Breast epithelium (tissue), 4 donors: ENCODE measurements at regions not wholly inside any gene's neighbourhood (a gene's known extent, or its start where the extent isn't known, plus 50 kb on each side); places are given as distances from the start of the nearest gene placed in this dataset.

Experiments used
- DNase-seq, 2 donors: peaks; one replicate each; pipeline ENCODE4 v3.0.0-alpha.2; 2019; ENCODE audit warnings: low spot score in 2 of 2
- H3K27ac ChIP-seq, 2 donors: fragments of 200-600 bp; sonication (generic) in 1 of 2; one replicate each; pipeline ENCODE4 v1.5.1; 2016 to 2019; ENCODE audit warnings: mild to moderate bottlenecking in 1 of 2
- H3K27me3 ChIP-seq, 2 donors: fragments of 200-600 bp; sonication (generic) in 1 of 2; one replicate each; pipeline versions ENCODE4 v1.5.1 to v1.6.0; 2017 to 2019; ENCODE audit warnings: control low read depth in 1 of 2, mild to moderate bottlenecking in 1 of 2
- H3K36me3 ChIP-seq: fragments of 200-600 bp; one replicate; pipeline ENCODE4 v1.5.1; 2019
- H3K4me1 ChIP-seq, 2 donors: fragments of 200-600 bp; sonication (generic); one replicate each; pipeline ENCODE4 v1.5.1; 2016 to 2019; ENCODE audit warnings: control low read depth in 1 of 2
- H3K4me3 ChIP-seq, 3 donors: fragments of 200-600 bp; sonication (generic); 1 replicate in 2 of 3; 2 replicates in 1 of 3; pipeline ENCODE4 v1.5.1; 2016 to 2019; ENCODE audit warnings: mild to moderate bottlenecking in 3 of 3, moderate library complexity in 2 of 3
- H3K9me3 ChIP-seq, 2 donors: fragments of 200-600 bp; sonication (generic) in 1 of 2; one replicate each; pipeline ENCODE4 v1.5.1; 2016 to 2019; ENCODE audit warnings: control low read depth in 1 of 2
- CTCF ChIP-seq, 3 donors: fragments of 450-650 bp; IDR thresholded peaks; one replicate each; pipeline ENCODE4 v1.5.1; 2016 to 2017; ENCODE audit warnings: antibody characterized with exemption in 3 of 3, mild to moderate bottlenecking in 3 of 3, moderate library complexity in 3 of 3
- POLR2A ChIP-seq: fragments of 450-650 bp; IDR thresholded peaks from one replicate; pipeline ENCODE4 v1.6.1; 2016; ENCODE audit warnings: antibody characterized with exemption, mild to moderate bottlenecking, moderate library complexity
- POLR2AphosphoS5 ChIP-seq, 3 donors: sonication (generic); formaldehyde crosslinking; IDR thresholded peaks; one replicate each; pipeline ENCODE4 v1.6.1; 2017; ENCODE audit warnings: antibody characterized with exemption in 3 of 3
- intact Hi-C: fragments of 100-400 bp; cut with DNase I; formaldehyde crosslinking; loops from one replicate; pipeline ENCODE4 v1.15.1; 2023; ENCODE audit warnings: low total_unique reads

DNA sequence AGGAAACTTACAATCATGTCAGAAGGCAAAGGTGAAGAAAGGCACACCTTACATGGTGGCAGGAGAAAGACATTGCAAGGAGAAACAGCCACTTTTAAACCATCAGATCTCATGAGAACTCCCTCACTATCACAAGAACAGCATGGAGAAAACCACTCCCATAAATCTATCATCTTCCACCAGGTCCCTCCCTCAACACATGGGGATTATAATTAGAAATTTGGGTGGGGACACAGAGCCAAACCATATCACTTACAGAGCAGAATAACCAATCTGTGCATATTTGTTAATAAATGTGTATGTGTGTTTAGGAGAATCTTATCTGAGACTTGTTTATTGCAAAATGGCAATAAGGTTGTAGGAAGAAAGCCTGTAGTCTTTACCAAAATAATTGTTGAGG lies 205.2 kb upstream of the ANO3 start:
- H3K9me3 ChIP-seq = no peaks in the 10 kb centered on the region
- no peaks in the 10 kb centered on the region for H3K4me1 ChIP-seq
- H3K4me3 ChIP-seq = no peak overlapping the region
- intact Hi-C loops = no loop called here
- H3K36me3 ChIP-seq = no peaks in the 10 kb centered on the region
- no peaks in the 10 kb centered on the region for H3K27me3 ChIP-seq
- TF ChIP-seq CTCF (IDR thresholded peaks at IDR 0.05) = no peak
- TF ChIP-seq POLR2AphosphoS5 (IDR thresholded peaks at IDR 0.05) = no peak
- TF ChIP-seq POLR2A = no peak
- no peak overlapping the region for H3K27ac ChIP-seq
- DNase-seq = no peak

GRCh38 chr11:26127336-26127735 lies 204.6 kb upstream of the ANO3 start:
- H3K4me3 ChIP-seq = no peak overlapping the region
- TF ChIP-seq CTCF (IDR thresholded peaks at IDR 0.05) (no peak), POLR2AphosphoS5 (IDR thresholded peaks at IDR 0.05) (no peak), POLR2A (no peak)
- no peak overlapping the region for H3K27ac ChIP-seq
- intact Hi-C loops = no loop called here
- H3K36me3 ChIP-seq = no peaks in the 10 kb centered on the region
- DNase-seq = no peak
- H3K9me3 ChIP-seq = no peaks in the 10 kb centered on the region
- H3K4me1 ChIP-seq = no peaks in the 10 kb centered on the region
- H3K27me3 ChIP-seq = no peaks in the 10 kb centered on the region

- Histone ChIP-seq H3K4me1 (no peaks in the 10 kb centered on the region), H3K9me3 (no peaks in the 10 kb centered on the region), H3K27ac (no peak overlapping the region), H3K4me3 (no peak overlapping the region), H3K36me3 (no peaks in the 10 kb centered on the region), H3K27me3 (no peaks in the 10 kb centered on the region)
- TF ChIP-seq POLR2A (no peak), POLR2AphosphoS5 (IDR thresholded peaks at IDR 0.05) (no peak), CTCF (IDR thresholded peaks at IDR 0.05) (no peak)
- intact Hi-C loops = no loop called here
- DNase-seq = no peak
Observed at GRCh38 chr11:26131406-26131805, 200.5 kb upstream of the ANO3 start.

GRCh38 chr11:26134053-26134452 lies 197.9 kb upstream of the ANO3 start:
- Histone ChIP-seq H3K9me3 (no peaks in the 10 kb centered on the region), H3K4me3 (no peak overlapping the region), H3K36me3 (no peaks in the 10 kb centered on the region), H3K27ac (no peak overlapping the region), H3K4me1 (no peaks in the 10 kb centered on the region), H3K27me3 (no peaks in the 10 kb centered on the region)
- TF ChIP-seq POLR2A (no peak), POLR2AphosphoS5 (IDR thresholded peaks at IDR 0.05) (no peak)
- DNase-seq = no peak
- intact Hi-C loops = no loop called here

DNA sequence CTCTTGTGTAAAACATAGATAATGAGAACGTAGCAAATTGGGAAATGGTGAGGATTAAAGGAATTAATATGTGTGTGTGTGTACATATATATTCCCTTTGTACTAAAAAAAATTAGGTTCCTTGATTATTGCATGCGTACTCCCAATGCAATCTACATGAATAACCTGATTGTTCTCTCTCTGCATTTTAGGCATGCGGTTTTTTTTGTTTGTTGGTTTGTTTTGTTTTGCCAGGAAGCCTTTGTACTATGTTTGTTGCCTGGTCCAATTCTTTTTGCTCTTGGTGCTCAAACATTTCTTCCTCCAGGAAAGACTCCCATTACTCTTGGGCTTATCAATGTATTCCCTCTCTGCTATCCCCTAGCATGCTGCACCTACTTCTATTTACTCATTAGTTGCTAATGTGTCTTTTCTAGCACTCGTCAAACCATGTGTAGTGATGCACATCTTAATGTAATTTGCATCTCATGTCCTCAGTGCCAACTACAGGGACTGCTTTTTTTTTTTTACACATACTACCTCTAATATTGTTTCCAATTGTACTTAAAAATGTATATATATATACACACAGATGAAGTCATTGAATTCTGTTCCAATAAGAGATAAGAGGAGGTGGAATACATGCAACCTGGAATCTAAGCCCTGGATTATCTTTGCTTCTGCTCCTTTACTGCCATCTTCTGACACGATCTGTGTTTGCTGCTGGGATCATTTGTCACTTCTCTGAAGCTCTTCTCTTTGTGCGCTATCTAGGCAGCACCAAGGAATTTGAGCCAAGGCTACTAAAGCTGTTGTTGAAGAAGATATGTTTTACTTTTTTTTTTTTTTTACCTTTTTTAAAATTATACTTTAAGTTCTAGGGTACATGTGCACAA lies 197.2 kb upstream of the ANO3 start:
- DNase-seq = no peak
- intact Hi-C loops = no loop called here
- no peak for TF ChIP-seq POLR2A
- TF ChIP-seq POLR2AphosphoS5 (IDR thresholded peaks at IDR 0.05) = no peak
- no peak for TF ChIP-seq CTCF (IDR thresholded peaks at IDR 0.05)
- no peaks in the 10 kb centered on the region for H3K4me1 ChIP-seq
- H3K36me3 ChIP-seq = no peaks in the 10 kb centered on the region
- H3K27me3 ChIP-seq = no peaks in the 10 kb centered on the region
- H3K27ac ChIP-seq = no peak overlapping the region
- no peak overlapping the region for H3K4me3 ChIP-seq
- H3K9me3 ChIP-seq = no peaks in the 10 kb centered on the region
